ENCODE measurements at regions not wholly inside any gene's neighbourhood (a gene's known extent, or its start where the extent isn't known, plus 50 kb on each side); places are given as distances from the start of the nearest gene placed in this dataset.

DNA sequence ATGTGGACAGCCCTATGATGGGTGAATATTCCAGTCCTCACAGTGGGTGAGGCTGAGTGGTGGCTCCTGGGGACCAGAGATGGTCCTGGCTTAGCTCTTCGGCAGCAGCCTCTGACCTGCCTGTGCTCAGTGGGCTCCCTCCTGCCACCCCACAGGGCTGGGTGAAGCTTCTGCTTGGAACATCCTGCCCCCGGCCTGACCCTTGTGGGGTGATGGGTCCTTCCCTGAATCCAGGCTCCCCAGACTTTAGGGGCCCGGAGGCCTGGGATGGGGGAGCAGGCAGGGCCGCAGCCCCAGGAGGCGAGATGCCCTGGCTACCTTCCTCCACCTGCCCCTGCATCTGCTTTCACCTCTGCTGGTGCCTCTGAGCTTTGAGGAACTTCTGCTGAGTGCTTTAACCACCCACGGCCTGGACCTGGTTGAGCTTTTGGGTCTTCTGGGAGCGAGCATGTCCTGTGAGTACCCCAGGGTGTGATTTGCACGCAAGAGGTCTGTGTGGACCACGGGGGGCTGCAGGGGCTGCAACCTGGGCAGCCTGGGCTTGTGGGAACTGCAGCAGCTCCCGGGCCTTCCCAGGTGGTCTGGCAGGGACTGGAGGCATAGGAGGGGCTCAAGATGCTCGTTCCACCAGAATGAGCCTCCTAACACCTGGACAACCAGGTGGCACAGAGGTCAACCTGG, 159.5 kb downstream of the KIF26A start:
- TF ChIP-seq POLR2A (IDR thresholded peaks at IDR 0.05; ENCODE audit: low read depth, low read length) (no peak), POLR2AphosphoS5 (IDR thresholded peaks at IDR 0.05; ENCODE audit: low read depth, low read length) (no peak)

All from GM12892 (cell line).